SIG-M5 treated with dmso at 0.1 percent for 504 hours (cell line): ENCODE measurements at regions not wholly inside any gene's neighbourhood (a gene's known extent, or its start where the extent isn't known, plus 50 kb on each side); places are given as distances from the start of the nearest gene placed in this dataset.

Experiments used
- DNase-seq: peaks from one replicate; lab custom pipeline; 2025; ENCODE audit not compliant: unreplicated experiment; lab: John Stamatoyannopoulos, UW

GRCh38 chr14:40199101-40199500 is 766.9 kb upstream of the FBXO33 start:
- DNase-seq: no peak

GRCh38 chr14:40197344-40197743 is 765.1 kb upstream of the FBXO33 start:
- DNase-seq: no peak

- no peak for DNase-seq
These were observed 755.8 kb upstream of the FBXO33 start for GRCh38 chr14:40188006-40188405.

GRCh38 chr14:40164083-40164482 is 731.9 kb upstream of the FBXO33 start:
- no peak for DNase-seq

GRCh38 chr14:40139657-40140056 is 707.4 kb upstream of the FBXO33 start:
- no peak for DNase-seq

GRCh38 chr14:40133463-40133862 is 701.2 kb upstream of the FBXO33 start:
- no peak for DNase-seq

- no peak for DNase-seq
These were observed 696.9 kb upstream of the FBXO33 start for GRCh38 chr14:40129159-40129558.

- no peak for DNase-seq
These were observed 691.6 kb upstream of the FBXO33 start for GRCh38 chr14:40123816-40124215.

GRCh38 chr14:40122968-40123648 is 690.9 kb upstream of the FBXO33 start:
- no peak for DNase-seq

- no peak for DNase-seq
These were observed 687.5 kb upstream of the FBXO33 start for GRCh38 chr14:40119765-40120164.

GRCh38 chr14:40119321-40119720 is 687.1 kb upstream of the FBXO33 start:
- no peak for DNase-seq

- no peak for DNase-seq
These were observed 683.4 kb upstream of the FBXO33 start for GRCh38 chr14:40115583-40115982.

GRCh38 chr14:40113671-40114070 is 681.4 kb upstream of the FBXO33 start:
- no peak for DNase-seq

- no peak for DNase-seq
These were observed 668.4 kb upstream of the FBXO33 start for GRCh38 chr14:40100544-40101196.

GRCh38 chr14:40099316-40099715 is 667.1 kb upstream of the FBXO33 start:
- DNase-seq: no peak

GRCh38 chr14:40098468-40098867 is 666.2 kb upstream of the FBXO33 start:
- DNase-seq: no peak

GRCh38 chr14:40096968-40097367 is 664.7 kb upstream of the FBXO33 start:
- no peak for DNase-seq

GRCh38 chr14:40093800-40094199 is 661.6 kb upstream of the FBXO33 start:
- no peak for DNase-seq

- no peak for DNase-seq
These were observed 641.9 kb upstream of the FBXO33 start for GRCh38 chr14:40074169-40074568.

- no peak for DNase-seq
These were observed 639.9 kb upstream of the FBXO33 start for GRCh38 chr14:40072175-40072574.

- DNase-seq: no peak
These were observed 627.0 kb upstream of the FBXO33 start for GRCh38 chr14:40058901-40059897.

- no peak for DNase-seq
These were observed 621.2 kb upstream of the FBXO33 start for GRCh38 chr14:40053416-40053815.
